Vagina (tissue), 2 donors: ENCODE measurements at regions not wholly inside any gene's neighbourhood (a gene's known extent, or its start where the extent isn't known, plus 50 kb on each side); places are given as distances from the start of the nearest gene placed in this dataset.
"Not testable (repeated sequence)": the region's sequence is repeated elsewhere in the genome, so short reads cannot be mapped to it uniquely, and the experiment has no call there.

Experiments
- DNase-seq, 2 donors: peaks; one replicate each; pipeline ENCODE4 v3.0.0-alpha.2; 2017; ENCODE audit errors: extremely low spot score in 2 of 2
- H3K27ac ChIP-seq: fragments of 200-600 bp; sonication (generic); one replicate; pipeline ENCODE4 v1.5.1; 2019
- H3K27me3 ChIP-seq: fragments of 200-600 bp; sonication (generic); one replicate; pipeline ENCODE4 v1.5.1; 2019
- H3K36me3 ChIP-seq, 2 donors: fragments of 200-600 bp; sonication (generic); one replicate each; pipeline ENCODE4 v1.5.1; 2017 to 2019
- H3K4me1 ChIP-seq: fragments of 200-600 bp; sonication (generic); one replicate; pipeline ENCODE4 v1.5.1; 2019
- H3K4me3 ChIP-seq, 2 donors: fragments of 200-600 bp; sonication (generic); 1 replicate in 1 of 2; 2 replicates in 1 of 2; pipeline ENCODE4 v1.5.1; 2016 to 2019
- H3K9me3 ChIP-seq: fragments of 200-600 bp; sonication (generic); one replicate; pipeline ENCODE4 v1.5.1; 2019
- POLR2A ChIP-seq, 2 donors: fragments of 450-650 bp; IDR thresholded peaks; one replicate each; pipeline ENCODE4 v1.6.1; 2017; ENCODE audit warnings: antibody characterized with exemption in 2 of 2, mild to moderate bottlenecking in 2 of 2, moderate library complexity in 2 of 2
- POLR2AphosphoS5 ChIP-seq, 2 donors: sonication (generic); formaldehyde crosslinking; IDR thresholded peaks; one replicate each; pipeline ENCODE4 v1.9.0; 2017; ENCODE audit warnings: antibody characterized with exemption in 2 of 2, mild to moderate bottlenecking in 2 of 2, low read depth in 1 of 2; ENCODE audit not compliant: insufficient read depth in 1 of 2
- intact Hi-C: fragments of 100-400 bp; cut with DNase I; formaldehyde crosslinking; loops from one replicate; pipeline ENCODE4 v1.15.1; 2023
- TF ChIP-seq, protein P1 (sequence below), 3 experiments: fragments of 450-650 bp in 2 of 3; fragments of 200-600 bp in 1 of 3; sonication (generic) in 1 of 3; IDR thresholded peaks; one replicate each; pipeline ENCODE4 v1.5.1; 2017 to 2019; ENCODE audit warnings: antibody characterized with exemption in 3 of 3, mild to moderate bottlenecking in 2 of 3, moderate library complexity in 2 of 3

DNA sequence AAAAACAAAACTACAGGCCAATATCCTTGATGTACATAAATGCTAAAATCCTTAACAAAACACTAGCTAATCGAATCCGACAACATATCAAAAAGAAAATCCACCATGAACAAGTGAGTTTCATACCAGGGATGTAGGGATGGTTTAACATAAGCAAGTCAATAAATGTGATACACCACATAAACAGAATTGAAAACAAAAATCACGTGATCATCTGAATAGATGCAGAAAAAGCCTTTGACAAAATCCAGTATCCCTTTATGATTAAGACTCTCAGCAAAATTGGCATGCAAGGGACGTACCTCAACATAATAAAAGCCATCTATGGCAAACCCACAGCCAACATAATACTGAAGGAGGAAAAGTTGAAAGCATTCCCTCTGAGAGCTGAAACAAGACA lies 466.1 kb downstream of the BRINP3 start:
- Histone ChIP-seq H3K27ac (no peak overlapping the region), H3K4me3 (no peak overlapping the region), H3K36me3 (no peaks in the 10 kb centered on the region), H3K27me3 (no peaks in the 10 kb centered on the region), H3K4me1 (no peaks in the 10 kb centered on the region), H3K9me3 (no peaks in the 10 kb centered on the region)
- no peak for DNase-seq
- no peak for TF ChIP-seq POLR2A (IDR thresholded peaks at IDR 0.05)
- no peak for TF ChIP-seq POLR2AphosphoS5 (IDR thresholded peaks at IDR 0.05; ENCODE audit: insufficient read depth in 1 of 2, low read depth in 1 of 2)
- TF ChIP-seq, protein P1, sequence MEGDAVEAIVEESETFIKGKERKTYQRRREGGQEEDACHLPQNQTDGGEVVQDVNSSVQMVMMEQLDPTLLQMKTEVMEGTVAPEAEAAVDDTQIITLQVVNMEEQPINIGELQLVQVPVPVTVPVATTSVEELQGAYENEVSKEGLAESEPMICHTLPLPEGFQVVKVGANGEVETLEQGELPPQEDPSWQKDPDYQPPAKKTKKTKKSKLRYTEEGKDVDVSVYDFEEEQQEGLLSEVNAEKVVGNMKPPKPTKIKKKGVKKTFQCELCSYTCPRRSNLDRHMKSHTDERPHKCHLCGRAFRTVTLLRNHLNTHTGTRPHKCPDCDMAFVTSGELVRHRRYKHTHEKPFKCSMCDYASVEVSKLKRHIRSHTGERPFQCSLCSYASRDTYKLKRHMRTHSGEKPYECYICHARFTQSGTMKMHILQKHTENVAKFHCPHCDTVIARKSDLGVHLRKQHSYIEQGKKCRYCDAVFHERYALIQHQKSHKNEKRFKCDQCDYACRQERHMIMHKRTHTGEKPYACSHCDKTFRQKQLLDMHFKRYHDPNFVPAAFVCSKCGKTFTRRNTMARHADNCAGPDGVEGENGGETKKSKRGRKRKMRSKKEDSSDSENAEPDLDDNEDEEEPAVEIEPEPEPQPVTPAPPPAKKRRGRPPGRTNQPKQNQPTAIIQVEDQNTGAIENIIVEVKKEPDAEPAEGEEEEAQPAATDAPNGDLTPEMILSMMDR (IDR thresholded peaks at IDR 0.05), result no peak
- intact Hi-C loops, result no loop called here

DNA sequence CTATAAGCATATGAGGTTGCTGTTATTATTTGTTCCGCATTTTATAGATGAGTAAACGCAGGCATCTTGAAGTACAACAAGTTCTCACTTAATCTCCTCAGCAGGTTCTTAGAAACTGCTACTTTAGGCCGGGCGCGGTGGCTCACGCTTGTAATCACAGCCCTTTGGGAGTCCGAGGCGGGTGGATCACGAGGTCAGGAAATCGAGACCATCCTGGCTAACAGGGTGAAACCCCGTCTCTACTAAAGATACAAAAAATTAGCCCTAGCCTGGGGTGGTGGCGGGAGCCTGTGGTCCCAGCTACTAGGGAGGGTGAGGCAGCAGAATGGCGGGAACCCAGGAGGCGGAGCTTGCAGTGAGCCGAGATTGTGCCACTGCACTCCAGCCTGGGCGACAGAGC lies 458.5 kb downstream of the BRINP3 start:
- H3K4me3 ChIP-seq, H3K27me3 ChIP-seq, H3K4me1 ChIP-seq, intact Hi-C loops, DNase-seq, H3K36me3 ChIP-seq, H3K9me3 ChIP-seq, H3K27ac ChIP-seq: not testable (repeated sequence)

DNA sequence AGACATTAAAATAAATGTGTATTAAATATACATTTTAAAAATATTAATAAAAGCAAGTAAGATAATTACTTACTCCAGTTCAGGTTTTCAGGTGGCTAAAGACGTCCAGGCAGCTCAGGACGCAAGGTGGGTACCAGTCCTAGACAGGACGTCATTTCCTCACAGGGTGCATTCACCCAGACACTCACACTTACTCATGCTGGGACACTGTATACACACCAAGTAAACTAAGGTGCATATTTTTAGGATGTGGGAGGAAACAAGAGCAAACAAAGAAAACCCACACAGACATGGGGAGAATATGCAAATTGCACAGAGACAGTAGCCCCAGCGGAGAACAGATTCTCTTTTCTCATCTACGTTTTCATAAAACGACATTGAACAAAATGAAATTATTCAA lies 457.9 kb downstream of the BRINP3 start:
- H3K9me3 ChIP-seq, result no peaks in the 10 kb centered on the region
- no peak for DNase-seq
- no peaks in the 10 kb centered on the region for H3K36me3 ChIP-seq
- H3K27me3 ChIP-seq, result no peaks in the 10 kb centered on the region
- no peaks in the 10 kb centered on the region for H3K4me1 ChIP-seq
- TF ChIP-seq, protein P1 (IDR thresholded peaks at IDR 0.05), result no peak
- H3K4me3 ChIP-seq, result no peak overlapping the region
- no peak overlapping the region for H3K27ac ChIP-seq
- intact Hi-C loops, result no loop called here

DNA sequence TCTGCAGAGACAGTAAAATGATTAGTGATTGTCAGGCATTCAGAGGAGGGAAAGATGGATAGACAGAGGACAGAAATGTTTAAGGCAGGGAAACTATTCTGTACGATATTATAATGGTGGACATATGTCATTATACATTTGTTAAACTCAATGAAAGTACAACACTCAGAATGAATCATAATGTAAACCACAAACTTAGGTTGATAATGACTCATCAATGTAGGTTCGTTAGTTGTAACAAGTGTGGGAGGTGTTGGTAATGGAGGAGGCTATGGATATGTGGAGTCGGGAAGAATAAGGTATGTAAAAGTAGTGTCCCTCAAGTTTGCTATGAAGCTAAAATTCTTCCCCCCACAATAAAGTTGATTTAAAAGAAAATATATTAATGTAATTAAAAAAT lies 455.0 kb downstream of the BRINP3 start:
- TF ChIP-seq POLR2AphosphoS5 (IDR thresholded peaks at IDR 0.05; ENCODE audit: insufficient read depth in 1 of 2, low read depth in 1 of 2) (no peak), POLR2A (IDR thresholded peaks at IDR 0.05) (no peak)
- TF ChIP-seq, protein P1 (IDR thresholded peaks at IDR 0.05), result no peak

DNA sequence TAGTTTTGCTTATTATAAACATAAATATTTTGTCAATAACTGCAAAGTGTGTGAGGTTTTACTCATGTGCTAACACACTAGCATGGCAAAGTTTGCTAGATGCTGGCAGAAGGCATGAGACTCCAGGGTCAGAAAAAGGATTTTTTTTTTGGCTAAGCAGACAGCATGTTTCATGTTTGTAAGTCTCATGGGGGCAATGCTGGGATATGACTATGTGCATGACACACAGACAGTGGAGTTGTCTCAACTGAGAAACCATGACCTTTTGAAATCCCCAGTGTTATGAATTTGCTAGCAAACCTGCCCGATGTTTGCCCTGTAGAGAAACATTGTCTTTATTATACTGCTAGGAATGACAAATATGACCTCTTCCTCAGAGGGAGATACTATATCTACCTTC lies 448.2 kb downstream of the BRINP3 start:
- Histone ChIP-seq H3K4me1 (no peaks in the 10 kb centered on the region), H3K27ac (no peak overlapping the region), H3K9me3 (no peaks in the 10 kb centered on the region), H3K4me3 (no peak overlapping the region), H3K27me3 (no peaks in the 10 kb centered on the region), H3K36me3 (no peaks in the 10 kb centered on the region)
- intact Hi-C loops, result no loop called here
- DNase-seq, result no peak
- TF ChIP-seq POLR2A (IDR thresholded peaks at IDR 0.05) (no peak), POLR2AphosphoS5 (IDR thresholded peaks at IDR 0.05; ENCODE audit: insufficient read depth in 1 of 2, low read depth in 1 of 2) (no peak)
- TF ChIP-seq, protein P1 (IDR thresholded peaks at IDR 0.05), result no peak

More for the DNA sequence above, 455.0 kb downstream of the BRINP3 start:
- H3K4me1 ChIP-seq, result no peaks in the 10 kb centered on the region
- H3K4me3 ChIP-seq, result no peak overlapping the region
- intact Hi-C loops, result loop anchor here (1.0 kb wide), 1 partner anchor 35 kb away; no protein-coding TSS in a partner anchor
- no peaks in the 10 kb centered on the region for H3K27me3 ChIP-seq
- H3K9me3 ChIP-seq, result no peaks in the 10 kb centered on the region
- H3K36me3 ChIP-seq, result no peaks in the 10 kb centered on the region
- DNase-seq, result no peak
- H3K27ac ChIP-seq, result no peak overlapping the region

DNA sequence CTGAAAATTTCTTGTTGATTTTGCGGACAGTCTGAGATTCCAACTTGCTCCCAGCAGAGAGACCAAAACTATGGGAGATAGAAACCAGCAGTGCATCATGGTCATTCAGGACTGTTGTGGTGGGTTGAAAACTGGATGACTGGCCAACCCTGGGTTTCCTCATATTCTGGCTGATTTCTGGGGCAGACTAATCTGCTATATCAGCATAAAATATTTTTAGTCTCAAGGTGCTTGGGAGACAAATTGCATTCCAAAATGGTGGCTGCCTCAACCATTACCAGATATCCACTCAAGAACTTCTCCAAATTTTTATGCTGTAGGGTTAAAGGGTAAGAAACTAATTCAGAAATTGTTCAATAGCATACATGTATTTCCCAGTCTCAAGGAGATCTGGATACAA lies 434.0 kb downstream of the BRINP3 start:
- TF ChIP-seq POLR2AphosphoS5 (IDR thresholded peaks at IDR 0.05; ENCODE audit: insufficient read depth in 1 of 2, low read depth in 1 of 2), result no peak
- TF ChIP-seq, protein P1 (IDR thresholded peaks at IDR 0.05), result no peak
- TF ChIP-seq POLR2A (IDR thresholded peaks at IDR 0.05), result no peak
- H3K27ac ChIP-seq, result no peak overlapping the region
- no peaks in the 10 kb centered on the region for H3K4me1 ChIP-seq
- H3K4me3 ChIP-seq, result no peak overlapping the region
- no peak for DNase-seq
- H3K27me3 ChIP-seq, result no peaks in the 10 kb centered on the region
- H3K36me3 ChIP-seq, result no peaks in the 10 kb centered on the region
- intact Hi-C loops, result no loop called here
- H3K9me3 ChIP-seq, result no peaks in the 10 kb centered on the region
